Embryonic facial prominence (tissue), 1 donor: ENCODE measurements at regions not wholly inside any gene's neighbourhood (a gene's known extent, or its start where the extent isn't known, plus 50 kb on each side); places are given as distances from the start of the nearest gene placed in this dataset.

Source experiments
- DNase-seq: peaks from one replicate; pipeline ENCODE4 v3.0.0-alpha.2; 2016; ENCODE audit errors: extremely low spot score

GRCh38 chr18:55048892-55049291, 89.6 kb upstream of the CCDC68 start:
- DNase-seq = no peak

GRCh38 chr18:55047546-55047945, 88.3 kb upstream of the CCDC68 start:
- DNase-seq = no peak

GRCh38 chr18:55041366-55041765, 82.1 kb upstream of the CCDC68 start:
- no peak for DNase-seq

- no peak for DNase-seq
Observed at GRCh38 chr18:55038162-55038561, 78.9 kb upstream of the CCDC68 start.

GRCh38 chr18:55034742-55035141, 75.5 kb upstream of the CCDC68 start:
- no peak for DNase-seq

GRCh38 chr18:55031979-55032378, 72.7 kb upstream of the CCDC68 start:
- DNase-seq = no peak

- DNase-seq = no peak
Observed at GRCh38 chr18:55031576-55031975, 72.3 kb upstream of the CCDC68 start.

- DNase-seq = no peak
Observed at GRCh38 chr18:55031164-55031563, 71.9 kb upstream of the CCDC68 start.

GRCh38 chr18:55024564-55024963, 65.3 kb upstream of the CCDC68 start:
- DNase-seq = no peak

- DNase-seq = no peak
Observed at GRCh38 chr18:55018602-55019001, 59.3 kb upstream of the CCDC68 start.

- DNase-seq = no peak
Observed at GRCh38 chr18:55014095-55014494, 54.8 kb upstream of the CCDC68 start.

- no peak for DNase-seq
Observed at GRCh38 chr18:55013685-55014084, 54.4 kb upstream of the CCDC68 start.

- no peak for DNase-seq
Observed at GRCh38 chr18:55013086-55013485, 53.8 kb upstream of the CCDC68 start.

GRCh38 chr18:55012008-55012407, 52.7 kb upstream of the CCDC68 start:
- DNase-seq = no peak
